H1 (cell line): ENCODE measurements at regions not wholly inside any gene's neighbourhood (a gene's known extent, or its start where the extent isn't known, plus 50 kb on each side); places are given as distances from the start of the nearest gene placed in this dataset.

Experiments
- EZH2 ChIP-seq: fragments of 200-600 bp; sonication (generic); IDR thresholded peaks from 2 replicates; pipeline ENCODE4 v1.7.1; 2012; ENCODE audit warnings: low read depth, mild to moderate bottlenecking, moderate library complexity, low read length, inconsistent platforms; ENCODE audit not compliant: severe bottlenecking
- KDM5A ChIP-seq: fragments of 200-600 bp; IDR thresholded peaks from 2 replicates; pipeline ENCODE4 v1.7.1; 2012; ENCODE audit warnings: mild to moderate bottlenecking, low read length, inconsistent platforms, mixed read lengths
- RNF2 ChIP-seq: fragments of 200-900, 300-1000 bp; sonication (generic); IDR thresholded peaks from 2 replicates; pipeline ENCODE4 v1.7.1; 2016; ENCODE audit warnings: borderline replicate concordance, low read depth, mild to moderate bottlenecking, antibody characterized with exemption, low read length; ENCODE audit not compliant: poor library complexity, severe bottlenecking; ENCODE audit errors: missing control alignments
- TF ChIP-seq, protein P1 (sequence below), 3 experiments: IDR thresholded peaks; 1 replicate in 2 of 3; 2 replicates in 1 of 3; pipeline versions ENCODE4 v1.5.1 to v1.6.1; 2011; ENCODE audit warnings: low read length in 3 of 3, mild to moderate bottlenecking in 3 of 3, inconsistent platforms in 2 of 3, low read depth in 1 of 3, moderate library complexity in 1 of 3; ENCODE audit not compliant: insufficient read depth in 1 of 3; ENCODE audit errors: control extremely low read depth in 1 of 3

DNA sequence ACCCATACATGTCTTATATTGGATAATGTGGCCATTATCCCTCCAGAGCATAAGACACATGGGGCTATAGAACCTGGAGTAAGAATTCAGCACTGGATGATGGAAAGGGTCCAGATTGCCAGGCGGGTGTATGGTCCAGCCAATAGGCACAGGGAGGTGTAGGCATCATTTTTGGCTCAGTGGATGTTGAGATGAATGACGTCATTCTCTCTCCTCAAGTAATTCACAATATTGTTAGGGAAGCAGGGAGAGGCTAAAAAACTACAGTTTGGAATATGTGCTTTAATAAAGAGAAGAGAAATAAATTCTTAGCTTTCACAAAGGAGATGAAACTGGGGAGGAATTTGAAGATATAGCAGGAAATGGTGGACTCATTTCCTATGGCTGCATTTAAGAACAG is 461.1 kb upstream of the GOT2 start (continued):
- TF ChIP-seq, protein P1, sequence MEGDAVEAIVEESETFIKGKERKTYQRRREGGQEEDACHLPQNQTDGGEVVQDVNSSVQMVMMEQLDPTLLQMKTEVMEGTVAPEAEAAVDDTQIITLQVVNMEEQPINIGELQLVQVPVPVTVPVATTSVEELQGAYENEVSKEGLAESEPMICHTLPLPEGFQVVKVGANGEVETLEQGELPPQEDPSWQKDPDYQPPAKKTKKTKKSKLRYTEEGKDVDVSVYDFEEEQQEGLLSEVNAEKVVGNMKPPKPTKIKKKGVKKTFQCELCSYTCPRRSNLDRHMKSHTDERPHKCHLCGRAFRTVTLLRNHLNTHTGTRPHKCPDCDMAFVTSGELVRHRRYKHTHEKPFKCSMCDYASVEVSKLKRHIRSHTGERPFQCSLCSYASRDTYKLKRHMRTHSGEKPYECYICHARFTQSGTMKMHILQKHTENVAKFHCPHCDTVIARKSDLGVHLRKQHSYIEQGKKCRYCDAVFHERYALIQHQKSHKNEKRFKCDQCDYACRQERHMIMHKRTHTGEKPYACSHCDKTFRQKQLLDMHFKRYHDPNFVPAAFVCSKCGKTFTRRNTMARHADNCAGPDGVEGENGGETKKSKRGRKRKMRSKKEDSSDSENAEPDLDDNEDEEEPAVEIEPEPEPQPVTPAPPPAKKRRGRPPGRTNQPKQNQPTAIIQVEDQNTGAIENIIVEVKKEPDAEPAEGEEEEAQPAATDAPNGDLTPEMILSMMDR (IDR thresholded peaks at IDR 0.05; ENCODE audit: control extremely low read depth in 1 of 3, insufficient read depth in 1 of 3, low read depth in 1 of 3, low read length in 3 of 3), result no peak
- TF ChIP-seq EZH2 (no peak), KDM5A (no peak), RNF2 (no peak)
- TF ChIP-seq, all 59 proteins: peak for 0
